Astrocyte of the cerebellum (primary cell): ENCODE measurements at regions not wholly inside any gene's neighbourhood (a gene's known extent, or its start where the extent isn't known, plus 50 kb on each side); places are given as distances from the start of the nearest gene placed in this dataset.

Experiments
- DNase-seq: peaks from one replicate; pipeline ENCODE4 v3.0.0-alpha.2; 2011; ENCODE audit warnings: low read depth
- H3K4me3 ChIP-seq: 2 replicates; pipeline ENCODE4 v1.5.1; 2011; ENCODE audit warnings: mild to moderate bottlenecking, low read depth, low read length, moderate library complexity
- CTCF ChIP-seq: IDR thresholded peaks from 2 replicates; pipeline ENCODE4 v1.5.1; 2012; ENCODE audit warnings: low read length, low read depth, moderate library complexity, mild to moderate bottlenecking; ENCODE audit errors: missing control alignments
- in situ Hi-C: cut with HindIII; loops from 2 replicates; pipeline ENCODE4 v1.10.0; 2017; ENCODE audit warnings: low sequenced_read_pairs

GRCh38 chr12:43069768-43070221, 480.2 kb upstream of the PRICKLE1 start:
- DNase-seq: peak; percentile 39
- in situ Hi-C loops: no loop called here
- H3K4me3 ChIP-seq: no peak overlapping the region
- TF ChIP-seq CTCF: no peak

GRCh38 chr12:43066471-43066870, 476.9 kb upstream of the PRICKLE1 start:
- TF ChIP-seq CTCF: no peak
- H3K4me3 ChIP-seq: no peak overlapping the region
- DNase-seq: peak; percentile 8
- in situ Hi-C loops: no loop called here

GRCh38 chr12:43063650-43064049, 474.1 kb upstream of the PRICKLE1 start:
- in situ Hi-C loops: no loop called here
- DNase-seq: peak; percentile 24
- no peak overlapping the region for H3K4me3 ChIP-seq
- no peak for TF ChIP-seq CTCF

GRCh38 chr12:43062201-43062895, 472.8 kb upstream of the PRICKLE1 start:
- in situ Hi-C loops: no loop called here
- TF ChIP-seq CTCF: no peak
- no peak for DNase-seq
- H3K4me3 ChIP-seq: no peak overlapping the region

GRCh38 chr12:43060742-43061141, 471.2 kb upstream of the PRICKLE1 start:
- no peak for DNase-seq
- in situ Hi-C loops: no loop called here
- H3K4me3 ChIP-seq: no peak overlapping the region
- TF ChIP-seq CTCF: no peak

GRCh38 chr12:43058616-43059015, 469.1 kb upstream of the PRICKLE1 start:
- in situ Hi-C loops: no loop called here
- H3K4me3 ChIP-seq: no peak overlapping the region
- no peak for DNase-seq
- no peak for TF ChIP-seq CTCF
